Omental fat pad (tissue), 3 donors: ENCODE measurements at regions not wholly inside any gene's neighbourhood (a gene's known extent, or its start where the extent isn't known, plus 50 kb on each side); places are given as distances from the start of the nearest gene placed in this dataset.

Source experiments
- ATAC-seq: fragments of 150-250 bp; one replicate; pipeline ENCODE4 v1.9.1; 2016; ENCODE audit warnings: mild to moderate bottlenecking, moderate library complexity; ENCODE audit not compliant: low FRiP score
- DNase-seq: peaks from one replicate; pipeline ENCODE4 v3.0.0-alpha.2; 2019; ENCODE audit warnings: low spot score
- TF ChIP-seq, protein P1 (sequence below), 3 donors: fragments of 450-650 bp; IDR thresholded peaks; one replicate each; pipeline ENCODE4 v1.5.1; 2016 to 2017; ENCODE audit warnings: antibody characterized with exemption in 3 of 3, mild to moderate bottlenecking in 3 of 3, moderate library complexity in 2 of 3

DNA sequence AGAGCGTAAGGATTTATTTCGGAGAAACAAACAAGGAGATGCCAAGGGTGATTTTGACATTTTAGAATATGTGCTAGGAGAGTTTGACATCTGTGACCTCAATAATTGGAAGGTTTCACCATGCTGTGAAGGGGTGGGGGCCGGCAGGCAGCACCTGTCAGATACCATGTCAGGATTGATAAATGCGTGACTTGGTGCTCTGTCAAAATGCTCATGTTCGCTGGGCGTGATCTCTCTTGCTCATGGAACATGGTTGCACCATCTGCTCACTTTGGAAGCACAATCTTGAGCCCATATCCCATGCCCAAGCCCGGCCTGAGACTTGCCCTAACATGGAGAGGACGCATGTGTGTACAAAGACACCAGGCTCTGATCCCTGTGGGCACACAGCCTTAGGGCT lies 347.6 kb downstream of the RNF144A start:
- ATAC-seq: no peak
- TF ChIP-seq, protein P1, sequence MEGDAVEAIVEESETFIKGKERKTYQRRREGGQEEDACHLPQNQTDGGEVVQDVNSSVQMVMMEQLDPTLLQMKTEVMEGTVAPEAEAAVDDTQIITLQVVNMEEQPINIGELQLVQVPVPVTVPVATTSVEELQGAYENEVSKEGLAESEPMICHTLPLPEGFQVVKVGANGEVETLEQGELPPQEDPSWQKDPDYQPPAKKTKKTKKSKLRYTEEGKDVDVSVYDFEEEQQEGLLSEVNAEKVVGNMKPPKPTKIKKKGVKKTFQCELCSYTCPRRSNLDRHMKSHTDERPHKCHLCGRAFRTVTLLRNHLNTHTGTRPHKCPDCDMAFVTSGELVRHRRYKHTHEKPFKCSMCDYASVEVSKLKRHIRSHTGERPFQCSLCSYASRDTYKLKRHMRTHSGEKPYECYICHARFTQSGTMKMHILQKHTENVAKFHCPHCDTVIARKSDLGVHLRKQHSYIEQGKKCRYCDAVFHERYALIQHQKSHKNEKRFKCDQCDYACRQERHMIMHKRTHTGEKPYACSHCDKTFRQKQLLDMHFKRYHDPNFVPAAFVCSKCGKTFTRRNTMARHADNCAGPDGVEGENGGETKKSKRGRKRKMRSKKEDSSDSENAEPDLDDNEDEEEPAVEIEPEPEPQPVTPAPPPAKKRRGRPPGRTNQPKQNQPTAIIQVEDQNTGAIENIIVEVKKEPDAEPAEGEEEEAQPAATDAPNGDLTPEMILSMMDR (IDR thresholded peaks at IDR 0.05): no peak

DNA sequence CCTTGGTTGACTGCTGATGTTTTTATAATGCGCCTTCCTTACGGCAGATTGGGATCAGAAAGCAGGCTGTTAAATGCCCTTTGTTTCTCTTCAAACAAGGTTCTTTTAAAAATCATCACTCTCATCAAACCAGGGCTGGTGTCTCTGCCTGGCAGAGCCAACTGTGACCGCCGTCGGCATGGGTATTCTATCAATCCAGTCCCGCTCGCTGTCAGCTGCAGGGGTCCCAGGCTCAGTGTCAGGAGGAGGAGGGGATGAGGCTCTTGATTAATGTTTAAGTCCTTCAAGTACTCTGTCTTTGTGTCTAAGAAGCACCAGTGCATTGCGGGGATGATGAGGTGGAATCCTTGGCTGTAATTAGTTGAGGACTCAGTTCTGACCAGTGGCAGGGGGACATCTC lies 348.1 kb downstream of the RNF144A start:
- DNase-seq (no peak), ATAC-seq (no peak)
- TF ChIP-seq, protein P1 (IDR thresholded peaks at IDR 0.05): no peak

More for the DNA sequence above, 347.6 kb downstream of the RNF144A start:
- DNase-seq: no peak

DNA sequence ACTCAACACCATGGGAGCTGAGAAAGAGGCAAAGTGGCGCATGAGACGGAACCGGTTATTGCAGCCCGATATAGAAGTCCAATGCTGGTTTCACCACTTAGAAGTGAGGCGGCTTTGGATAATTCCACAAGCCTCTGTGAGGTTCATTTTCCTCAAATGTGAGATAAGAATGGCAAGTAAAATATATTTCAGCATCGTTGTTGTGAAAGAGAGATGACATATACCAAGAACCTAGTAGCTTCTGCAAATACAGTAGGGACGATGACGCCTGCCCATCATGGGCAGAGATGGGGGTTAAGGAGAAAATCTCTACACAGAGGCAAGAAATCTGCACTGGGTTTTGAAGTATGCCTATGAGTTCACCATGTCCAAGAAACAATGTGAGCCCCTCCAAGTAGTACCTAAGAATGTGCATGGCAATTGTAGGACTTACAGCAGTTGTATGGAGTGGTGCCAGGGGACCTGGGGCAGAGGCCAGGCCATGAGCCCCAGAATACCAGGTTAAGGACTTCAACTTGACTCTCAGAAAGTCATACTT lies 352.0 kb downstream of the RNF144A start:
- TF ChIP-seq, protein P1 (IDR thresholded peaks at IDR 0.05): no peak
- no peak for ATAC-seq
- DNase-seq: no peak

DNA sequence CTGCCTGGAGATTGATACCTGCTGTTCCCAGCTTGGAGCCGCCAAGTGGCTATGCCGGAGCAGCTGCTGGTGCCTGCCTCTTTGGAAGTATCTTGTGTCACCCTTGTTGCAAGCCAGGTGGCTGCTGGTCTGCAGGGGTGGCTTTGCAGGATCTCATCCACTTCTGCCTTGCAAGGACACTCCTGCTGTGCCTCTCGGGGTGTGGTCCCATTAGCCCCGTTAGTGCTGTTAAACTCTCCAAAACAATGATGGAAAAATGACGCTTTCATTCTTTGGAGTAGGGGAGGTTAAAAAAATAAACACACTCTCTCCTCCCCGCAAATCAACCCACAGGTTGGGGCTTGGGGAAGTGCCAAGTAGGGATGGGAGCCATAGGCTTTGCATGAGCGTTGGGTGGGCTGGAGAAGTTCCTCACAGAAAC lies 352.8 kb downstream of the RNF144A start:
- DNase-seq (no peak), ATAC-seq (no peak)
- TF ChIP-seq, protein P1 (IDR thresholded peaks at IDR 0.05): no peak

DNA sequence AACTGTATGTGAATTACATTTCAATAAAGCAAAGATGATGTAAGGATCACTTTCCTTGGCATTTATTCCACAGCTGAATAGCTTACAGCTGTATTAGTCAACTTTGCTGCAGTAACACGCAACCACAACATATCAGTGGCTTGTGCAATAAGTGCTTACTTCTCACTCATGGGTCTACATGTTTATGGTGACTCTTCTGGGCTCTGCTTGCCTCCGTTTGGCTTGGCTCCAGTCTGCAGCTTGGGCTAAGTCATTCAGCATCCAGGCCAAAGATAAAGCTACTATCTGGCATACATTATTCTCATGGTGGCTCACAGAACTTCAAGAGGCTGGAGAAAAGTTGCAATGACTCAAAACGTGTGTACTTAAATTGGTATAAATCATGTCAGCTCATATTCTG lies 355.0 kb downstream of the RNF144A start:
- no peak for DNase-seq
- ATAC-seq: no peak
- TF ChIP-seq, protein P1 (IDR thresholded peaks at IDR 0.05): no peak

DNA sequence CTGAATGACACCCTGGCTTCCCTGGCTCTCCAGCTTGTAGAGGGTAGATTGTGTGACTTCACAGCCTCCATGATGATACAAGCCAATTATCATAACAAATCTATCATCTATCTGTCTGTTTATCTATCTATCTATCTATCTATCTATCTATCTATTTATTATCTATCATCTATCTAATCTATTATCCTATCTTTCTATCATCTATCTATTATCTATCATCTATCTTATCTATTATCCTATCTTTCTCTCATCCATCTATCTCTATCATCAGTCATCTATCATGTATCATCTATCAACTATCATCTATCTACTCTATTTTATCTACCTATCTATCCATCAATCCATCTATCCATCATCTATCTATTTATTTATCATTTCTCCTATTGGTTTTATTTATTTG lies 361.8 kb downstream of the RNF144A start:
- DNase-seq (no peak), ATAC-seq (no peak)
- TF ChIP-seq, protein P1 (IDR thresholded peaks at IDR 0.05): no peak

DNA sequence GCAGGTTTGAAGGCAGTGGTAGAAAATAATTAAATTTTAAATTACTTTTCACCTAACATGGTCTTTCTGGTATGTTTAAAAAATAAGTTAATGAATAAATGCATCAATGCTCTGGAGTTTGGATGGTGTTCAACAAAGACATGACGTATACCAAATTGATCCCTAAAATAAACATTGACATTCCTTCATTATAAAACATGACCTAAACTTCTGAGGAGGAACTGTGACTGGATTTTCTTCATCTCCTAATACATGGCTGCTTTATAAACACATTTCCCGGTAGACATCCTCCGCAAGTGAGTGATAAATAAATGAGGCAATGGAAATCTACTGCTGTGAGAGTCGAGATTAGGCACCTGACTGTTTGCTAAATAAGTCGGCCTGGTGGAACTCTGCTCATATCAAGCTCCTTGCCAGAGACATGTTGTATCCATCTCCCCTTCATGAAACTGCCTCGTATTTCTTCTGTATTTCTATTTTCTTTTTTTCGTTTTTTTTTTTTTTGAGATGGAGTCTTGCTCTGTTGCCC lies 362.3 kb downstream of the RNF144A start:
- DNase-seq (no peak), ATAC-seq (no peak)
- TF ChIP-seq, protein P1 (IDR thresholded peaks at IDR 0.05): no peak
